ENCODE measurements at regions not wholly inside any gene's neighbourhood (a gene's known extent, or its start where the extent isn't known, plus 50 kb on each side); places are given as distances from the start of the nearest gene placed in this dataset.

GRCh38 chr15:99511866-99512661 lies 53.7 kb upstream of the MEF2A start (continued):
- TF ChIP-seq SP4 (IDR thresholded peaks at IDR 0.05; ENCODE audit: low read length) (no peak), TEAD4 (IDR thresholded peaks at IDR 0.05; ENCODE audit: low read depth, low read length) (no peak), SP2 (IDR thresholded peaks at IDR 0.05; ENCODE audit: low read length) (no peak), RXRA (IDR thresholded peaks at IDR 0.05; ENCODE audit: insufficient read depth, low read depth, low read length) (no peak)

Data from H1 (cell line).